ENCODE measurements at regions not wholly inside any gene's neighbourhood (a gene's known extent, or its start where the extent isn't known, plus 50 kb on each side); places are given as distances from the start of the nearest gene placed in this dataset.

DNA sequence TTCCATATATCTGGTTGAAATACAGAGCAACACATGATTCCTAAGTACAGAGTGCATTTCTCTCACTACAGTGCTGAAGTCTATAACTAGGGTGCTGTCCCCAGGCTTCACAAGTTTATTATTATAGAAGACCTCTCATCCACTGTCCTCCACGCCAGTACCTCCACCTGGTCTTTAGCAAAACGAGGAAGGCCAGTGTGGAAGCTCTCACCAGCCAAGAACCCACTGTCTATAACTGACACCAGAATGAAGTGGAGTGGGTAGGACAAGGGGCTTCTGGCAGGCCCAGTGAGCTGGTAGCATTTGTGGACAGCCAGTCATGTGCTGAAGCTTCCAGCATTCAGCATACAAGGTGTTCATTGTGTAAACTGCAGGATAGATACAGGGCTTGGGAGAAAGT is 430.7 kb downstream of the GADD45G start:
- no CpG with 5 or more reads among the region's 2 CpGs for WGBS (ENCODE audit: extremely low coverage, insufficient coverage, insufficient read length)
- H2BK12ac ChIP-seq (ENCODE audit: low read length) = no peak overlapping the region
- H2BK120ac ChIP-seq (ENCODE audit: insufficient read depth, low read length, poor library complexity) = no peak overlapping the region
- no peaks in the 10 kb centered on the region for H3K36me3 ChIP-seq (ENCODE audit: control insufficient read depth in 1 of 2, insufficient read depth in 2 of 2, low read length in 2 of 2)
- no peak overlapping the region for H2AFZ ChIP-seq (ENCODE audit: insufficient read depth, low read length, poor library complexity)
- H3K27ac ChIP-seq (ENCODE audit: low read depth, low read length) = no peak overlapping the region
- no peak overlapping the region for H4K91ac ChIP-seq (ENCODE audit: low read depth, low read length)
- H3K9ac ChIP-seq (ENCODE audit: low read length) = no peak overlapping the region
- H3K79me2 ChIP-seq (ENCODE audit: control insufficient read depth, insufficient read depth, low read length, poor library complexity) = no peaks in the 10 kb centered on the region
- no peak overlapping the region for H3K23ac ChIP-seq (ENCODE audit: low read length)
- H4K12ac ChIP-seq (ENCODE audit: low read depth, low read length) = no peak overlapping the region
- H2BK5ac ChIP-seq (ENCODE audit: low read depth, low read length, poor library complexity) = no peak overlapping the region
- no peaks in the 10 kb centered on the region for H3K79me1 ChIP-seq (ENCODE audit: low read length)
- no peak overlapping the region for H3K18ac ChIP-seq (ENCODE audit: low read length)
- H2AK5ac ChIP-seq (ENCODE audit: low read length) = no peak overlapping the region
- H3K27me3 ChIP-seq (ENCODE audit: insufficient read depth, low read length) = no peaks in the 10 kb centered on the region
- H3K4me3 ChIP-seq (ENCODE audit: low read depth, low read length) = no peak overlapping the region
- no peak overlapping the region for H3K4ac ChIP-seq (ENCODE audit: low read depth, low read length)
- no peak overlapping the region for H3K14ac ChIP-seq (ENCODE audit: low read length)
- no peak for DNase-seq
- H3K9me3 ChIP-seq (ENCODE audit: insufficient read depth, low read depth, low read length) = no peaks in the 10 kb centered on the region
- H3K4me2 ChIP-seq (ENCODE audit: low read length) = no peak overlapping the region
- H4K8ac ChIP-seq (ENCODE audit: low read depth, low read length) = no peak overlapping the region
- no peaks in the 10 kb centered on the region for H3K4me1 ChIP-seq (ENCODE audit: control insufficient read depth in 1 of 2, insufficient read depth in 2 of 2, low read length in 2 of 2)

DNA sequence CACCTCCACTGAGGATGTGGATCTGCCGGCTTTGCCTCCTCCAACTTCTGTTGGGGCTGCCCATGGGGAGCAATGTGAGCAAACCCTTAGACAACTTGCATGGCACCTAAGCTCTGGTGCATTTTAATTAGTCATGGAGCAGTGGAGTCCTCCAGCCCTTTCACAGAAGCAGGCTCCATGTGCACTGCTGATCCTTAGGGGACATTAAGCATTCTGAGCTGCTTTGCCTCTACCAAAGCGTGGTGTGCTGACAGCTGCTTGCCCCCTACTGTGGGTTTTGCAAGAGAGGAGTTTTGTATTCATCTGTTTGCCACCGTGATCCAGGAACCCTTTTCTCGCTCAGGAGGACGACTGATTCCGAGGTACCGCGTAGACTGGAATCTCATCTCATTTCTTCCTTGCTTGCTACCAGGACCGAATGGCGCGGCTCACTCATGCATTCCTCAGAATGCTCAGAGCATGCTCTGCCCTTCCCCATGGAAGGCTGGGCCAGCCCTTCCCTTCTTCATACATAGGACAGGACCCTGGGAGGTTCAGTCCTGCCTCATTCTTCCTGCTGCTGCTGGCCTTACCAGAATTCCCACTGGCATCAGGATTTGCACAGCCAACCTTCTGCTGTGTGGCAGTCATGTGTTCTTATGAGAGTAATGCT is 432.5 kb downstream of the GADD45G start:
- Histone ChIP-seq H3K14ac (ENCODE audit: low read length) (no peak overlapping the region), H2BK12ac (ENCODE audit: low read length) (no peak overlapping the region), H2AFZ (ENCODE audit: insufficient read depth, low read length, poor library complexity) (no peak overlapping the region), H2AK5ac (ENCODE audit: low read length) (no peak overlapping the region), H4K8ac (ENCODE audit: low read depth, low read length) (no peak overlapping the region), H3K27ac (ENCODE audit: low read depth, low read length) (no peak overlapping the region), H3K36me3 (ENCODE audit: control insufficient read depth in 1 of 2, insufficient read depth in 2 of 2, low read length in 2 of 2) (no peaks in the 10 kb centered on the region), H3K4ac (ENCODE audit: low read depth, low read length) (no peak overlapping the region), H3K9ac (ENCODE audit: low read length) (no peak overlapping the region), H3K27me3 (ENCODE audit: insufficient read depth, low read length) (no peaks in the 10 kb centered on the region), H3K18ac (ENCODE audit: low read length) (no peak overlapping the region), H3K4me2 (ENCODE audit: low read length) (no peak overlapping the region), H3K9me3 (ENCODE audit: insufficient read depth, low read depth, low read length) (no peaks in the 10 kb centered on the region), H4K91ac (ENCODE audit: low read depth, low read length) (no peak overlapping the region), H3K79me2 (ENCODE audit: control insufficient read depth, insufficient read depth, low read length, poor library complexity) (no peaks in the 10 kb centered on the region), H2BK5ac (ENCODE audit: low read depth, low read length, poor library complexity) (no peak overlapping the region), H3K23ac (ENCODE audit: low read length) (no peak overlapping the region), H3K4me1 (ENCODE audit: control insufficient read depth in 1 of 2, insufficient read depth in 2 of 2, low read length in 2 of 2) (no peaks in the 10 kb centered on the region), H3K4me3 (ENCODE audit: low read depth, low read length) (no peak overlapping the region), H3K79me1 (ENCODE audit: low read length) (no peaks in the 10 kb centered on the region), H4K12ac (ENCODE audit: low read depth, low read length) (no peak overlapping the region), H2BK120ac (ENCODE audit: insufficient read depth, low read length, poor library complexity) (no peak overlapping the region)
- no peak for DNase-seq
- WGBS (ENCODE audit: extremely low coverage, insufficient coverage, insufficient read length) = no CpG with 5 or more reads among the region's 11 CpGs

DNA sequence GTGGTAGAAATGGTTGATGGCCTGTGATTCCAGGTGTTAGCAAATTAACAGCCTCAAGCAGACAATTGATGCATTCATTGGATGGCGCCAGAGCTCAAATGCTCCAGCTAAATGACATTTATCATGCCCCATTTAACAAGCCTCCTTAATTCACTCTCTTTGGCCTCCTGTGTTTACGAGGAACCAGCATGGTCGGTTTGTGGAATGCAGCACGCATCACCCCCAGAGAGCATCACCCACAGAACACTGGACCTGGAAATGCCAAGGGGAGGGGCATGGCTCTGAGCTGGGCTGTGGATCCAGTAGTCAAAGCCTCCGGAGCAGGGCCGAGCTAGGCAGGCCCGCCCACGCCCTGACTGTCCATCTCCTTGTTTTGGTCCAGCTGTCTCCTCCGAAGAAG is 434.0 kb downstream of the GADD45G start:
- no peak overlapping the region for H2AK5ac ChIP-seq (ENCODE audit: low read length)
- H4K91ac ChIP-seq (ENCODE audit: low read depth, low read length) = no peak overlapping the region
- no peak overlapping the region for H3K23ac ChIP-seq (ENCODE audit: low read length)
- H3K9me3 ChIP-seq (ENCODE audit: insufficient read depth, low read depth, low read length) = no peaks in the 10 kb centered on the region
- H3K4ac ChIP-seq (ENCODE audit: low read depth, low read length) = no peak overlapping the region
- H3K36me3 ChIP-seq (ENCODE audit: control insufficient read depth in 1 of 2, insufficient read depth in 2 of 2, low read length in 2 of 2) = no peaks in the 10 kb centered on the region
- H3K27me3 ChIP-seq (ENCODE audit: insufficient read depth, low read length) = no peaks in the 10 kb centered on the region
- no peak overlapping the region for H4K12ac ChIP-seq (ENCODE audit: low read depth, low read length)
- no peak overlapping the region for H2BK120ac ChIP-seq (ENCODE audit: insufficient read depth, low read length, poor library complexity)
- H2BK12ac ChIP-seq (ENCODE audit: low read length) = no peak overlapping the region
- H3K79me1 ChIP-seq (ENCODE audit: low read length) = no peaks in the 10 kb centered on the region
- H4K8ac ChIP-seq (ENCODE audit: low read depth, low read length) = no peak overlapping the region
- no peak overlapping the region for H3K4me2 ChIP-seq (ENCODE audit: low read length)
- H2AFZ ChIP-seq (ENCODE audit: insufficient read depth, low read length, poor library complexity) = no peak overlapping the region
- no peak overlapping the region for H3K4me3 ChIP-seq (ENCODE audit: low read depth, low read length)
- H3K18ac ChIP-seq (ENCODE audit: low read length) = no peak overlapping the region
- H3K14ac ChIP-seq (ENCODE audit: low read length) = no peak overlapping the region
- no peaks in the 10 kb centered on the region for H3K79me2 ChIP-seq (ENCODE audit: control insufficient read depth, insufficient read depth, low read length, poor library complexity)
- H2BK5ac ChIP-seq (ENCODE audit: low read depth, low read length, poor library complexity) = no peak overlapping the region
- H3K27ac ChIP-seq (ENCODE audit: low read depth, low read length) = no peak overlapping the region
- no peak overlapping the region for H3K9ac ChIP-seq (ENCODE audit: low read length)
- H3K4me1 ChIP-seq (ENCODE audit: control insufficient read depth in 1 of 2, insufficient read depth in 2 of 2, low read length in 2 of 2) = no peaks in the 10 kb centered on the region
- no peak for DNase-seq
- WGBS (ENCODE audit: extremely low coverage, insufficient coverage, insufficient read length) = no CpG with 5 or more reads among the region's 9 CpGs

DNA sequence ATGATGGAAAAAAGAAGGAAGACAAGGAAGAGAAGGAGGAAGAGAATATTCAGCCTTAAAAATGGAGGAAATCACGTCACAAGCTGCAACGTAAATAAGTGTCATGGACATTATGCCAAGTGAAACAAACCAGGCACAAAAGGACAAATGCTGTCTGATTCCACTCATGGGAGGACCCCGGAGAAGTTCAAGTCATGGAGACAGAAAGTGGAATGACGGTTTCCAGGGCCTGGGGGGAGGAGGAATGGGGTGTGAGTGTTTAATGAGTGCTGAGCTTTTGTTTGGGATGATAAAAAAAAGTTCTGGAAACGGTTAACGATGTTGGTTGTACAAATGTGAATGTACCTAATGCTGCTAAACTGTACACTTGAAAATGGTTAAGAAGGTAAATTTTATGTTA is 439.5 kb downstream of the GADD45G start:
- no peak for DNase-seq
- H4K91ac ChIP-seq (ENCODE audit: low read depth, low read length) = no peak overlapping the region
- H3K27me3 ChIP-seq (ENCODE audit: insufficient read depth, low read length) = no peaks in the 10 kb centered on the region
- no peak overlapping the region for H2BK120ac ChIP-seq (ENCODE audit: insufficient read depth, low read length, poor library complexity)
- H3K14ac ChIP-seq (ENCODE audit: low read length) = no peak overlapping the region
- H2AFZ ChIP-seq (ENCODE audit: insufficient read depth, low read length, poor library complexity) = no peak overlapping the region
- H3K4me2 ChIP-seq (ENCODE audit: low read length) = no peak overlapping the region
- H3K9me3 ChIP-seq (ENCODE audit: insufficient read depth, low read depth, low read length) = peaks cover 2% of the 10 kb centered on the region
- no peak overlapping the region for H2BK5ac ChIP-seq (ENCODE audit: low read depth, low read length, poor library complexity)
- H3K4me1 ChIP-seq (ENCODE audit: control insufficient read depth in 1 of 2, insufficient read depth in 2 of 2, low read length in 2 of 2) = peaks cover 2% of the 10 kb centered on the region in 2 experiments
- no peak overlapping the region for H3K4me3 ChIP-seq (ENCODE audit: low read depth, low read length)
- H2AK5ac ChIP-seq (ENCODE audit: low read length) = no peak overlapping the region
- no peaks in the 10 kb centered on the region for H3K36me3 ChIP-seq (ENCODE audit: control insufficient read depth in 1 of 2, insufficient read depth in 2 of 2, low read length in 2 of 2)
- no peak overlapping the region for H4K12ac ChIP-seq (ENCODE audit: low read depth, low read length)
- H2BK12ac ChIP-seq (ENCODE audit: low read length) = no peak overlapping the region
- no peaks in the 10 kb centered on the region for H3K79me2 ChIP-seq (ENCODE audit: control insufficient read depth, insufficient read depth, low read length, poor library complexity)
- no peak overlapping the region for H3K9ac ChIP-seq (ENCODE audit: low read length)
- H4K8ac ChIP-seq (ENCODE audit: low read depth, low read length) = no peak overlapping the region
- no peaks in the 10 kb centered on the region for H3K79me1 ChIP-seq (ENCODE audit: low read length)
- no peak overlapping the region for H3K18ac ChIP-seq (ENCODE audit: low read length)
- no peak overlapping the region for H3K4ac ChIP-seq (ENCODE audit: low read depth, low read length)
- no peak overlapping the region for H3K23ac ChIP-seq (ENCODE audit: low read length)
- 100% methylated on average over 1 of the region's 6 CpGs for WGBS (ENCODE audit: extremely low coverage, insufficient coverage, insufficient read length)
- H3K27ac ChIP-seq (ENCODE audit: low read depth, low read length) = no peak overlapping the region
